ENCODE measurements at regions not wholly inside any gene's neighbourhood (a gene's known extent, or its start where the extent isn't known, plus 50 kb on each side); places are given as distances from the start of the nearest gene placed in this dataset.
A peak's percentile ranks its signal among the peaks of the same experiment; 100 is the strongest.

- H3K9me3 ChIP-seq (ENCODE audit: insufficient read depth, low read length, severe bottlenecking): no peaks in the 10 kb centered on the region
- peak; percentile 39 for DNase-seq
- no peak overlapping the region for H3K9ac ChIP-seq (ENCODE audit: low read depth, low read length)
- no peaks in the 10 kb centered on the region for H3K36me3 ChIP-seq (ENCODE audit: insufficient read depth, low read length)
- no peaks in the 10 kb centered on the region for H4K20me1 ChIP-seq (ENCODE audit: insufficient read depth, low read length)
- H3K27me3 ChIP-seq (ENCODE audit: insufficient read depth, low read length, poor library complexity): no peaks in the 10 kb centered on the region
- H2AFZ ChIP-seq (ENCODE audit: low read depth, low read length): no peak overlapping the region
- no peak overlapping the region for H3K27ac ChIP-seq (ENCODE audit: low read length)
- H3K4me3 ChIP-seq (ENCODE audit: low read depth in 1 of 2, low read length in 2 of 2): no peak overlapping the region
- TF ChIP-seq EZH2 (IDR thresholded peaks at IDR 0.05; ENCODE audit: borderline replicate concordance, low read depth, low read length, severe bottlenecking) (no peak), CTCF (IDR thresholded peaks at IDR 0.05; ENCODE audit: borderline replicate concordance, extremely low read depth, low read length, poor library complexity, severe bottlenecking) (no peak)
- ATAC-seq (ENCODE audit: insufficient read depth, low read depth): peak; percentile 84
- H3K4me1 ChIP-seq (ENCODE audit: insufficient read depth, low read length): peaks cover 11% of the 10 kb centered on the region
- H3K79me2 ChIP-seq (ENCODE audit: insufficient read depth, low read length): no peaks in the 10 kb centered on the region
- no peak overlapping the region for H3K4me2 ChIP-seq (ENCODE audit: insufficient read depth, low read length)
Measured at GRCh38 chr20:48098099-48098498, 312.8 kb upstream of the SULF2 start.

GRCh38 chr20:48096957-48097890 lies 311.9 kb upstream of the SULF2 start:
- ATAC-seq (ENCODE audit: insufficient read depth, low read depth) (no peak), DNase-seq (no peak)
- Histone ChIP-seq H3K36me3 (ENCODE audit: insufficient read depth, low read length) (no peaks in the 10 kb centered on the region), H3K9me3 (ENCODE audit: insufficient read depth, low read length, severe bottlenecking) (no peaks in the 10 kb centered on the region), H3K9ac (ENCODE audit: low read depth, low read length) (no peak overlapping the region), H3K4me1 (ENCODE audit: insufficient read depth, low read length) (peaks cover 11% of the 10 kb centered on the region), H3K4me2 (ENCODE audit: insufficient read depth, low read length) (no peak overlapping the region), H3K4me3 (ENCODE audit: low read depth in 1 of 2, low read length in 2 of 2) (no peak overlapping the region), H3K27ac (ENCODE audit: low read length) (no peak overlapping the region), H2AFZ (ENCODE audit: low read depth, low read length) (no peak overlapping the region), H3K79me2 (ENCODE audit: insufficient read depth, low read length) (no peaks in the 10 kb centered on the region), H4K20me1 (ENCODE audit: insufficient read depth, low read length) (no peaks in the 10 kb centered on the region), H3K27me3 (ENCODE audit: insufficient read depth, low read length, poor library complexity) (no peaks in the 10 kb centered on the region)
- no peak for TF ChIP-seq EZH2 (IDR thresholded peaks at IDR 0.05; ENCODE audit: borderline replicate concordance, low read depth, low read length, severe bottlenecking)
- TF ChIP-seq CTCF (IDR thresholded peaks at IDR 0.05; ENCODE audit: borderline replicate concordance, extremely low read depth, low read length, poor library complexity, severe bottlenecking): no peak

- Histone ChIP-seq H3K4me2 (ENCODE audit: insufficient read depth, low read length) (no peak overlapping the region), H3K9ac (ENCODE audit: low read depth, low read length) (no peak overlapping the region), H3K9me3 (ENCODE audit: insufficient read depth, low read length, severe bottlenecking) (no peaks in the 10 kb centered on the region), H3K79me2 (ENCODE audit: insufficient read depth, low read length) (no peaks in the 10 kb centered on the region), H3K4me3 (ENCODE audit: low read depth in 1 of 2, low read length in 2 of 2) (no peak overlapping the region), H3K36me3 (ENCODE audit: insufficient read depth, low read length) (no peaks in the 10 kb centered on the region), H2AFZ (ENCODE audit: low read depth, low read length) (no peak overlapping the region), H3K4me1 (ENCODE audit: insufficient read depth, low read length) (peaks cover 11% of the 10 kb centered on the region), H3K27me3 (ENCODE audit: insufficient read depth, low read length, poor library complexity) (no peaks in the 10 kb centered on the region), H4K20me1 (ENCODE audit: insufficient read depth, low read length) (no peaks in the 10 kb centered on the region), H3K27ac (ENCODE audit: low read length) (no peak overlapping the region)
- ATAC-seq (ENCODE audit: insufficient read depth, low read depth) (no peak), DNase-seq (no peak)
- TF ChIP-seq CTCF (IDR thresholded peaks at IDR 0.05; ENCODE audit: borderline replicate concordance, extremely low read depth, low read length, poor library complexity, severe bottlenecking) (no peak), EZH2 (IDR thresholded peaks at IDR 0.05; ENCODE audit: borderline replicate concordance, low read depth, low read length, severe bottlenecking) (no peak)
Measured at GRCh38 chr20:48096212-48096875, 311.1 kb upstream of the SULF2 start.
